ENCODE measurements at regions not wholly inside any gene's neighbourhood (a gene's known extent, or its start where the extent isn't known, plus 50 kb on each side); places are given as distances from the start of the nearest gene placed in this dataset.

GRCh38 chr11:37184326-37184725 lies 586.3 kb upstream of the RAG2 start (continued):
- TF ChIP-seq SP1 (IDR thresholded peaks at IDR 0.05), result no peak
- no peak for TF ChIP-seq SP1 (CRISPR knock-in tag; IDR thresholded peaks at IDR 0.05)
- TF ChIP-seq ZNF205 (CRISPR knock-in tag; IDR thresholded peaks at IDR 0.05), result no peak

GRCh38 chr11:37182031-37182430 lies 584.0 kb upstream of the RAG2 start:
- Histone ChIP-seq H3K4me1 (ENCODE audit: insufficient read depth, low read length) (no peaks in the 10 kb centered on the region), H3K4me2 (ENCODE audit: low read depth, low read length) (no peak overlapping the region), H3K27ac (ENCODE audit: extremely low read length, insufficient read depth, low read length) (no peak overlapping the region), H3K4me3 (replicated peaks in 1 of 3; ENCODE audit: insufficient read depth in 1 of 3, low read depth in 2 of 3, low read length in 3 of 3) (no peak overlapping the region), H3K27me3 (ENCODE audit: control insufficient read depth in 1 of 2, insufficient read depth in 2 of 2, low read length in 2 of 2) (no peaks in the 10 kb centered on the region), H3K9me3 (ENCODE audit: low read length) (peaks cover 79% of the 10 kb centered on the region), H4K20me1 (ENCODE audit: insufficient read depth, low read length) (no peaks in the 10 kb centered on the region), H3K36me3 (replicated peaks in 1 of 2; ENCODE audit: control insufficient read depth in 1 of 2, insufficient read depth in 2 of 2, low read length in 2 of 2) (no peaks in the 10 kb centered on the region), H2AFZ (ENCODE audit: low read length) (no peak overlapping the region), H3K79me2 (ENCODE audit: insufficient read depth, low read length) (no peaks in the 10 kb centered on the region), H3K9ac (ENCODE audit: insufficient read depth, low read depth, low read length) (no peak overlapping the region)
- POLR2A ChIA-PET, result no interaction called here
- DNase-seq (ENCODE audit: low spot score) (no peak), FAIRE-seq (no peak), ATAC-seq (no peak)
- intact Hi-C loops (cut with micrococcal nuclease; ENCODE audit: unreplicated experiment) (no loop called here), in situ Hi-C loops (cut with HindIII; ENCODE audit: extremely low pct_ligation_motif_present, low pct_unique_long_range_greater_than_20kb) (no loop called here)
- no TSS peak for BruUV-seq (replicated peaks)
- CTCF ChIA-PET (ENCODE audit: low intra/inter-chr PET ratio, low total read pairs), result no interaction called here
- WGBS (ENCODE audit: low lambda C conversion rate), result 3% methylated on average over 5 of the region's 5 CpGs
- TF ChIP-seq REL (CRISPR knock-in tag; conservative IDR thresholded peaks at IDR 0.05) (no peak), ZNF510 (CRISPR knock-in tag; IDR thresholded peaks at IDR 0.05; ENCODE audit: low read depth) (no peak), NFATC3 (CRISPR knock-in tag; IDR thresholded peaks at IDR 0.05) (no peak), ZKSCAN1 (IDR thresholded peaks at IDR 0.05; ENCODE audit: low read length) (no peak), FOXO1 (CRISPR knock-in tag; IDR thresholded peaks at IDR 0.05) (no peak)

- Histone ChIP-seq H3K27ac (ENCODE audit: extremely low read length, insufficient read depth, low read length) (no peak overlapping the region), H3K36me3 (replicated peaks in 1 of 2; ENCODE audit: control insufficient read depth in 1 of 2, insufficient read depth in 2 of 2, low read length in 2 of 2) (no peaks in the 10 kb centered on the region), H3K4me1 (ENCODE audit: insufficient read depth, low read length) (no peaks in the 10 kb centered on the region), H3K4me3 (replicated peaks in 1 of 3; ENCODE audit: insufficient read depth in 1 of 3, low read depth in 2 of 3, low read length in 3 of 3) (no peak overlapping the region), H3K9me3 (ENCODE audit: low read length) (peaks cover 67% of the 10 kb centered on the region), H3K79me2 (ENCODE audit: insufficient read depth, low read length) (no peaks in the 10 kb centered on the region), H4K20me1 (ENCODE audit: insufficient read depth, low read length) (no peaks in the 10 kb centered on the region), H3K9ac (ENCODE audit: insufficient read depth, low read depth, low read length) (no peak overlapping the region), H3K27me3 (ENCODE audit: control insufficient read depth in 1 of 2, insufficient read depth in 2 of 2, low read length in 2 of 2) (no peaks in the 10 kb centered on the region), H2AFZ (ENCODE audit: low read length) (no peak overlapping the region), H3K4me2 (ENCODE audit: low read depth, low read length) (no peak overlapping the region)
- intact Hi-C loops (cut with micrococcal nuclease; ENCODE audit: unreplicated experiment), result no loop called here
- in situ Hi-C loops (cut with HindIII; ENCODE audit: extremely low pct_ligation_motif_present, low pct_unique_long_range_greater_than_20kb), result no loop called here
- DNase-seq (ENCODE audit: low spot score) (no peak), FAIRE-seq (no peak), ATAC-seq (no peak)
- ChIA-PET CTCF (ENCODE audit: low intra/inter-chr PET ratio, low total read pairs) (no interaction called here), POLR2A (no interaction called here)
- WGBS (ENCODE audit: low lambda C conversion rate), result 0% methylated on average over 1 of the region's 1 CpG
- BruUV-seq (replicated peaks), result no TSS peak
- TF ChIP-seq SIX1 (CRISPR knock-in tag; IDR thresholded peaks at IDR 0.05; ENCODE audit: borderline replicate concordance) (no peak), ZNF816 (CRISPR knock-in tag; IDR thresholded peaks at IDR 0.05; ENCODE audit: borderline replicate concordance) (no peak), MXI1 (IDR thresholded peaks at IDR 0.05; ENCODE audit: borderline replicate concordance, low read depth, low read length) (no peak), HIC2 (CRISPR knock-in tag; IDR thresholded peaks at IDR 0.05; ENCODE audit: low read depth) (no peak), ZNF660 (CRISPR knock-in tag; IDR thresholded peaks at IDR 0.05; ENCODE audit: borderline replicate concordance, low read depth) (no peak), ZBTB26 (CRISPR knock-in tag; IDR thresholded peaks at IDR 0.05; ENCODE audit: borderline replicate concordance) (no peak), YEATS2 (CRISPR knock-in tag; IDR thresholded peaks at IDR 0.05; ENCODE audit: borderline replicate concordance) (no peak)
Observed at GRCh38 chr11:37177721-37178120, 579.7 kb upstream of the RAG2 start.

Data from HepG2 (cell line).